ENCODE measurements at regions not wholly inside any gene's neighbourhood (a gene's known extent, or its start where the extent isn't known, plus 50 kb on each side); places are given as distances from the start of the nearest gene placed in this dataset.

DNA sequence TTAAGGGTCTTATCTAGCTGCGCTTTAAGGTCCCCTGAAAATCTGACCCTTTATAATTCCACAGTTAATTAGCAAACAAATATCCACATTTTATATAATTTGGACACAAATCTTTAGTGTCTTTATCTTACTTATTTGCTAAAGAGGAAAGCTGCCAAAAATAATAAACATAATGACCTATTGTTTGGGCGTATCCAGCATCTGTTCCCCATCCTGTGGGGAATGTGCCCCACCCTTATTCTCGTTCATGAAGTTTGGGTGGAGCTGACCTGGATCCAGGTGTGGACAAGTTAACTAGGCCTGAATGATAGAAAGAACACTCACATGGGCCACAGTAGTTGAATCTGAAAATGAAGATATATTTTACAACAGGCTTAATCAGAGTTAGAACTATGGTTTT is 218.3 kb downstream of the CRPPA start:
- no peaks in the 10 kb centered on the region for H3K9me3 ChIP-seq (ENCODE audit: control insufficient read depth, insufficient read depth, low read length)
- no peaks in the 10 kb centered on the region for H3K79me2 ChIP-seq (ENCODE audit: control insufficient read depth, low read length)
- no peaks in the 10 kb centered on the region for H3K36me3 ChIP-seq (ENCODE audit: control insufficient read depth, low read length)
- no peaks in the 10 kb centered on the region for H3F3A ChIP-seq (ENCODE audit: control insufficient read depth, insufficient read depth)
- H3K4me2 ChIP-seq (ENCODE audit: low read length): no peak overlapping the region
- no peaks in the 10 kb centered on the region for H4K20me1 ChIP-seq (ENCODE audit: control insufficient read depth, insufficient read depth, low read depth, low read length)
- no peaks in the 10 kb centered on the region; the same call in 1 of the 2 replicates for H3K9me2 ChIP-seq (replicated peaks; ENCODE audit: control insufficient read depth, low read length)
- no peak overlapping the region for H3K27ac ChIP-seq (ENCODE audit: low read depth, low read length)
- no peak overlapping the region for H3K4me3 ChIP-seq (ENCODE audit: low read length)
- H3K27me3 ChIP-seq (ENCODE audit: control insufficient read depth, low read length): no peaks in the 10 kb centered on the region
- TF ChIP-seq EZH2phosphoT487 (IDR thresholded peaks at IDR 0.05; ENCODE audit: borderline replicate concordance, low read length): no peak
- TF ChIP-seq, protein P1, sequence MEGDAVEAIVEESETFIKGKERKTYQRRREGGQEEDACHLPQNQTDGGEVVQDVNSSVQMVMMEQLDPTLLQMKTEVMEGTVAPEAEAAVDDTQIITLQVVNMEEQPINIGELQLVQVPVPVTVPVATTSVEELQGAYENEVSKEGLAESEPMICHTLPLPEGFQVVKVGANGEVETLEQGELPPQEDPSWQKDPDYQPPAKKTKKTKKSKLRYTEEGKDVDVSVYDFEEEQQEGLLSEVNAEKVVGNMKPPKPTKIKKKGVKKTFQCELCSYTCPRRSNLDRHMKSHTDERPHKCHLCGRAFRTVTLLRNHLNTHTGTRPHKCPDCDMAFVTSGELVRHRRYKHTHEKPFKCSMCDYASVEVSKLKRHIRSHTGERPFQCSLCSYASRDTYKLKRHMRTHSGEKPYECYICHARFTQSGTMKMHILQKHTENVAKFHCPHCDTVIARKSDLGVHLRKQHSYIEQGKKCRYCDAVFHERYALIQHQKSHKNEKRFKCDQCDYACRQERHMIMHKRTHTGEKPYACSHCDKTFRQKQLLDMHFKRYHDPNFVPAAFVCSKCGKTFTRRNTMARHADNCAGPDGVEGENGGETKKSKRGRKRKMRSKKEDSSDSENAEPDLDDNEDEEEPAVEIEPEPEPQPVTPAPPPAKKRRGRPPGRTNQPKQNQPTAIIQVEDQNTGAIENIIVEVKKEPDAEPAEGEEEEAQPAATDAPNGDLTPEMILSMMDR (IDR thresholded peaks at IDR 0.05; ENCODE audit: low read depth, low read length, poor library complexity, severe bottlenecking): no peak
- H3K4me1 ChIP-seq (ENCODE audit: control insufficient read depth, low read length): no peaks in the 10 kb centered on the region

DNA sequence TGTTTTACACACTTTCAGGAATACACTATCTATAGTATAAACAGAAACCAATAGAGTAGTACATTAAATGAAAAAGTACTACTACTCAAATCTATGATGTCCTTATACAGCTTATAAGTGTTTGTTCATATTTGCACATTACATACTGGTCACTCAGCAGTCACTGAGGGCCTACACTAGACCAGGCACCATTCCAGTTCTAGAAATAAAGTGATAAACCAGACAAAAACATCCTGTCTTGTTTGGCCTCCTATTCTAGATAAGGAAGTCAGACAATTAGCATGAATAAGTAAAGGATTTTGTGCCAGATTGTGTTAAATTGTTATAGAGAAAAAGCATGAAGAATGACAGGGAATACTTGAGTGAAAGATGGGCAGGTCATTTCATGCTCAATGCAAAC is 219.0 kb downstream of the CRPPA start:
- Histone ChIP-seq H3K4me3 (ENCODE audit: low read length) (no peak overlapping the region), H3K27ac (ENCODE audit: low read depth, low read length) (no peak overlapping the region)

DNA sequence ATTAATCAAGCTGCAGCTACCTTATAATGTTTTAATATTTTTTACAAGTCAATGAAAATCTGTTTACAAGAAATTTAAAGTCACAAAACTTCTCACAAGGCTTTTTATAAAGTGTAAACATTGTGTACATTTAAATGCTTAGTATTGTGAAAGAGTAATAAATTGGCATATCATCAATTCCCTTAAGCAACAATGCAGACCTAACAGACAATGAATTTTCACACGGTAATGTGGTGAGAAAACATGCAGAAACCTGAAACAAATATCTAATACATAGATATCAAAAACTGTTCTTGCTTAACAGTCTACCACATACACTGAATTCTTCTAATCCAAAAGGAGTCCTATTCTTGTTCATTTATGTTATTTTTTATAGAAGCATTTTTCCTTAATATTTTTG is 220.7 kb downstream of the CRPPA start:
- Histone ChIP-seq H3K4me3 (ENCODE audit: low read length) (no peak overlapping the region), H3K4me1 (ENCODE audit: control insufficient read depth, low read length) (no peaks in the 10 kb centered on the region), H3K36me3 (ENCODE audit: control insufficient read depth, low read length) (no peaks in the 10 kb centered on the region), H3K9me2 (replicated peaks; ENCODE audit: control insufficient read depth, low read length) (no peaks in the 10 kb centered on the region; the same call in 1 of the 2 replicates), H3K4me2 (ENCODE audit: low read length) (no peak overlapping the region), H3F3A (ENCODE audit: control insufficient read depth, insufficient read depth) (no peaks in the 10 kb centered on the region), H3K27me3 (ENCODE audit: control insufficient read depth, low read length) (no peaks in the 10 kb centered on the region), H3K27ac (ENCODE audit: low read depth, low read length) (no peak overlapping the region), H3K9me3 (ENCODE audit: control insufficient read depth, insufficient read depth, low read length) (no peaks in the 10 kb centered on the region), H3K79me2 (ENCODE audit: control insufficient read depth, low read length) (no peaks in the 10 kb centered on the region), H4K20me1 (ENCODE audit: control insufficient read depth, insufficient read depth, low read depth, low read length) (no peaks in the 10 kb centered on the region)
- TF ChIP-seq EZH2phosphoT487 (IDR thresholded peaks at IDR 0.05; ENCODE audit: borderline replicate concordance, low read length): no peak
- TF ChIP-seq, protein P1 (IDR thresholded peaks at IDR 0.05; ENCODE audit: low read depth, low read length, poor library complexity, severe bottlenecking): no peak

More for the DNA sequence above, 219.0 kb downstream of the CRPPA start:
- H3K9me2 ChIP-seq (replicated peaks; ENCODE audit: control insufficient read depth, low read length): no peaks in the 10 kb centered on the region; the same call in 1 of the 2 replicates
- no peaks in the 10 kb centered on the region for H3K9me3 ChIP-seq (ENCODE audit: control insufficient read depth, insufficient read depth, low read length)
- H3K4me2 ChIP-seq (ENCODE audit: low read length): no peak overlapping the region
- TF ChIP-seq, protein P1 (IDR thresholded peaks at IDR 0.05; ENCODE audit: low read depth, low read length, poor library complexity, severe bottlenecking): no peak
- no peak for TF ChIP-seq EZH2phosphoT487 (IDR thresholded peaks at IDR 0.05; ENCODE audit: borderline replicate concordance, low read length)
- H3K4me1 ChIP-seq (ENCODE audit: control insufficient read depth, low read length): no peaks in the 10 kb centered on the region
- no peaks in the 10 kb centered on the region for H4K20me1 ChIP-seq (ENCODE audit: control insufficient read depth, insufficient read depth, low read depth, low read length)
- no peaks in the 10 kb centered on the region for H3K36me3 ChIP-seq (ENCODE audit: control insufficient read depth, low read length)
- no peaks in the 10 kb centered on the region for H3K79me2 ChIP-seq (ENCODE audit: control insufficient read depth, low read length)
- no peaks in the 10 kb centered on the region for H3K27me3 ChIP-seq (ENCODE audit: control insufficient read depth, low read length)
- H3F3A ChIP-seq (ENCODE audit: control insufficient read depth, insufficient read depth): no peaks in the 10 kb centered on the region

All from DOHH2 (cell line).